Astrocyte of the cerebellum (primary cell): ENCODE measurements at regions not wholly inside any gene's neighbourhood (a gene's known extent, or its start where the extent isn't known, plus 50 kb on each side); places are given as distances from the start of the nearest gene placed in this dataset.
A peak's percentile ranks its signal among the peaks of the same experiment; 100 is the strongest.

Source experiments
- DNase-seq: peaks from one replicate; pipeline ENCODE4 v3.0.0-alpha.2; 2011; ENCODE audit warnings: low read depth
- H3K4me3 ChIP-seq: 2 replicates; pipeline ENCODE4 v1.5.1; 2011; ENCODE audit warnings: mild to moderate bottlenecking, low read depth, low read length, moderate library complexity
- in situ Hi-C: cut with HindIII; loops from 2 replicates; pipeline ENCODE4 v1.10.0; 2017; ENCODE audit warnings: low sequenced_read_pairs
- TF ChIP-seq, protein P1 (sequence below): IDR thresholded peaks from 2 replicates; pipeline ENCODE4 v1.5.1; 2012; ENCODE audit warnings: low read length, low read depth, moderate library complexity, mild to moderate bottlenecking; ENCODE audit errors: missing control alignments

DNA sequence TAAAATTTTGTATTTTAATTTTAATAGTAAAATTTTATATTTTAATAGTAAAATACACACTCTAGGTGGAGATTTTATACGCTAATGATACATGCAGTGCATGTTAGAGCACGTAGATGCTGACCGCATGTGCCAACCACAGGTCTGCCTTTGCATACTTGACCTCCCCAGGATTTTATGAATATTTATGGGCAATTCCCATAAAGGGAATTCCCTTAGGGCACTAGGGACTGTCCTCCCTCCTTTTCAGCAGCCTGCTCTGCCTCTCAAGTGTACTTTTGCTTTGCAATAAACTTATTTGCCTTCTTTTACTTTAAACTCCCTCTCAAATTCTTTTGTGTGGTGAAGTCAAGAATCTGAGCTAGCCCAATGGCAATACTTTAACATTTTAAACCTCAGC, 217.7 kb upstream of the CDH8 start:
- H3K4me3 ChIP-seq = no peak overlapping the region
- in situ Hi-C loops = no loop called here
- TF ChIP-seq, protein P1, sequence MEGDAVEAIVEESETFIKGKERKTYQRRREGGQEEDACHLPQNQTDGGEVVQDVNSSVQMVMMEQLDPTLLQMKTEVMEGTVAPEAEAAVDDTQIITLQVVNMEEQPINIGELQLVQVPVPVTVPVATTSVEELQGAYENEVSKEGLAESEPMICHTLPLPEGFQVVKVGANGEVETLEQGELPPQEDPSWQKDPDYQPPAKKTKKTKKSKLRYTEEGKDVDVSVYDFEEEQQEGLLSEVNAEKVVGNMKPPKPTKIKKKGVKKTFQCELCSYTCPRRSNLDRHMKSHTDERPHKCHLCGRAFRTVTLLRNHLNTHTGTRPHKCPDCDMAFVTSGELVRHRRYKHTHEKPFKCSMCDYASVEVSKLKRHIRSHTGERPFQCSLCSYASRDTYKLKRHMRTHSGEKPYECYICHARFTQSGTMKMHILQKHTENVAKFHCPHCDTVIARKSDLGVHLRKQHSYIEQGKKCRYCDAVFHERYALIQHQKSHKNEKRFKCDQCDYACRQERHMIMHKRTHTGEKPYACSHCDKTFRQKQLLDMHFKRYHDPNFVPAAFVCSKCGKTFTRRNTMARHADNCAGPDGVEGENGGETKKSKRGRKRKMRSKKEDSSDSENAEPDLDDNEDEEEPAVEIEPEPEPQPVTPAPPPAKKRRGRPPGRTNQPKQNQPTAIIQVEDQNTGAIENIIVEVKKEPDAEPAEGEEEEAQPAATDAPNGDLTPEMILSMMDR = no peak
- DNase-seq = no peak

DNA sequence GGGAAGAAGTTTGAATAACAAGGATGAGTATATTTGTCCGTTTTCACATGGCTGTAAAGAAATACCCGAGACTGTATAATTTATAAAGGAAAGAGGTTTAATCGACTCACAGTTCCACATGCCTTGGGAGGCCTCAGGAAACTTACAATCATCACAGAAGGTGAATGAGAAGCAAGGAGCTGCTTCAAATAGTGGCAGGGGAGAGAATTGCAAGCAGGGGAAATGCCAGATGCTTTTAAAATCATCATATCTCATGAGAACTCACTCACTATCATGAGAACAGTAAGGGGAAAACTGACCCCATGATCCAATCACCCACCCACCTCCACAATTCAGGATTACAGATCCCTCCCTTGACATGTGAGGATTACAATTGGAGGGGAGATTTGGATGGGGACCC, 212.8 kb upstream of the CDH8 start:
- TF ChIP-seq, protein P1 = peak; percentile 19
- no peak overlapping the region for H3K4me3 ChIP-seq
- in situ Hi-C loops = no loop called here
- no peak for DNase-seq

DNA sequence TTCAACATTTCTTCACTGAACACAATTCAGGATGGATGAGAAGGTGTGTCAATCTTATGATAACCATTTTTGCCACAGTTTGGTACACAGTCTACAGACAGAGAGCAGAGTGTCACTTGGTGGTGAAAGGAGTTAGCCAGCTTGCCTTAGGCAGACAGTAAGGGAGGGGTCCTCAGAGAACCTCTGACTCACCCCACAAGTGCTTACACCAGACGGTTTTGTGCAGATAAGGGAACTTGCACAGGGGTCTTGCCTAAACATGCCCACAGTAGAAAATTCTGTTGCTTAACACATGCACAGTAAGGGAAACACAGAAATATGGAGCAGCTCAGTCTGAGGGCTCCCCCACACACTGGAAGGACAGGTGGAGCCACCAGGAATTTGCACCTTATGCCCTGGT, 204.5 kb upstream of the CDH8 start:
- TF ChIP-seq, protein P1 = no peak
- in situ Hi-C loops = no loop called here
- no peak overlapping the region for H3K4me3 ChIP-seq
- no peak for DNase-seq

DNA sequence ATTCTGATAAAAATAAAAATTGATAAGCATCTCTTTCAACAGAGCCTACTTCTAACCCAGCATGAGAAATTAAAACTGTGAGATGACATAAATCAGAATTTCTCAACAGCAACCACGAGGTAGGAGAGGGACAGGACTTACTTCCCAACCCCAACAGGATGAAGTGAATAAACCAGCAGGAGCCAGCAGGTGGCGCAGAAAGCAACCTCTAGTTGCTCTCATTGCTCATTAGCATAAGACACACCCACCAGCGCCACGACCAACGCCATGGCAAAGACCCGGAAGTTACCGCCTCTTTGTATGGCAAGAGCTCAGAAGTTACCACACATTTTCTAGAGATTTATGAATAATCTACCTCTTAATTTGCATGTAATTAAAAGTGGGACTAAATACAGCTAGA, 189.4 kb upstream of the CDH8 start:
- in situ Hi-C loops = no loop called here
- TF ChIP-seq, protein P1 = peak; percentile 35
- DNase-seq = peak; percentile 15

DNA sequence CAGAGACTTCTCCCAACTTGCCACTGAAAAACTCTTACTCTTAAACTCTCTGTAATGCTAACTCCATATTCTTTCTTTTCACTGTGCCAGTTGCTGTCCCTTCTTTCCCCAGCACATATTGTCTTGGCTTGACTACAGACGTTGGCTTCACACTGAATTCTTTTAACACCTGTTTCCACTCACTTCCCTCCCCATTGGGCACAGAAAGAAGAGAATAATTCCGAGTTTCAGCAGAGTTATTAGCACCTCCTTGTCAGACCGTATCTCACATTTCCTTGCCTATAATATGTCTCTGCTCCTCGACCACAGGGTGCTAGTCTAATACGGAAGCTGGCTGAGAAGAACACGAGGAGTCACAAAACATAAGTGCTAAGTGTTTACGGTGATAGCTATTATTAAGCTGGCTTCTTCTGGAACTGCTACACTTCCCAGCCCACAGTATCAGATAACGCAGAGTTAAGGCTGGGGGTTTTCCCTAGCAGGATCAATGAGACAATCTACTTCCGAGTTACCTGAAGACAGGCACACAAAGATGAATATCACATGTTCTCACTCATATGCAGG, 188.5 kb upstream of the CDH8 start:
- in situ Hi-C loops = no loop called here
- no peak overlapping the region for H3K4me3 ChIP-seq
- DNase-seq = no peak
- TF ChIP-seq, protein P1 = no peak

More for the DNA sequence above, 189.4 kb upstream of the CDH8 start:
- no peak overlapping the region for H3K4me3 ChIP-seq

- TF ChIP-seq, protein P1 = no peak
- in situ Hi-C loops = no loop called here
- no peak overlapping the region for H3K4me3 ChIP-seq
- DNase-seq = no peak
Measured at GRCh38 chr16:62216837-62217236, 180.6 kb upstream of the CDH8 start.
